GM23338 (cell line): ENCODE measurements at regions not wholly inside any gene's neighbourhood (a gene's known extent, or its start where the extent isn't known, plus 50 kb on each side); places are given as distances from the start of the nearest gene placed in this dataset.

Source experiments
- ATAC-seq: fragments of 200-7000 bp; cut with Tn5 transposase; 3 replicates; pipeline ENCODE4 v1.9.1; 2020
- DNase-seq: peaks from one replicate; pipeline ENCODE4 v3.0.0-alpha.2; 2015; ENCODE audit warnings: low spot score
- H2AFZ ChIP-seq: fragments of 200-600 bp; sonication (generic); 2 replicates; pipeline ENCODE4 v1.8.0; 2016; ENCODE audit warnings: antibody characterized with exemption, mild to moderate bottlenecking, moderate library complexity
- H3F3A ChIP-seq: fragments of 200-600 bp; sonication (generic); replicated peaks from 2 replicates; pipeline ENCODE4 v1.8.0; 2017; ENCODE audit warnings: antibody characterized with exemption, mixed run types, low read depth
- H3K27ac ChIP-seq: fragments of 200-600 bp; sonication (generic); 2 replicates; pipeline ENCODE4 v1.6.1; 2016; ENCODE audit warnings: low read depth
- H3K27me3 ChIP-seq: fragments of 200-600 bp; sonication (generic); 2 replicates; pipeline ENCODE4 v1.8.0; 2016; ENCODE audit warnings: mild to moderate bottlenecking, mixed run types, moderate library complexity; ENCODE audit not compliant: insufficient read depth
- H3K36me3 ChIP-seq: fragments of 200-600 bp; sonication (generic); 2 replicates; pipeline ENCODE4 v1.8.0; 2016; ENCODE audit warnings: mild to moderate bottlenecking; ENCODE audit not compliant: insufficient read depth
- H3K4me1 ChIP-seq: fragments of 200-600 bp; sonication (generic); 2 replicates; pipeline ENCODE4 v1.8.0; 2016; ENCODE audit warnings: mild to moderate bottlenecking, moderate library complexity; ENCODE audit not compliant: insufficient read depth
- H3K4me2 ChIP-seq: fragments of 200-600 bp; sonication (generic); 2 replicates; pipeline ENCODE4 v1.7.1; 2017; ENCODE audit warnings: mixed run types
- H3K4me3 ChIP-seq: fragments of 200-600 bp; sonication (generic); 2 replicates; pipeline ENCODE4 v1.6.1; 2016; ENCODE audit warnings: mixed run types
- H3K79me2 ChIP-seq: fragments of 200-600 bp; sonication (generic); replicated peaks from 2 replicates; pipeline ENCODE4 v1.8.0; 2017; ENCODE audit warnings: mild to moderate bottlenecking; ENCODE audit not compliant: insufficient read depth
- H3K9me2 ChIP-seq: fragments of 200-600 bp; sonication (generic); 2 replicates; pipeline ENCODE4 v1.8.0; 2017; ENCODE audit not compliant: insufficient read depth
- H4K20me1 ChIP-seq: fragments of 200-600 bp; sonication (generic); replicated peaks from 2 replicates; pipeline ENCODE4 v1.8.0; 2017; ENCODE audit warnings: mild to moderate bottlenecking; ENCODE audit not compliant: insufficient read depth
- H3K27ac Mint-ChIP-seq: 2 replicates; pipeline ENCODE4 v1.8.0; 2020; ENCODE audit warnings: inconsistent platforms, mild to moderate bottlenecking, moderate library complexity, mixed read lengths
- H3K27me3 Mint-ChIP-seq: 3 replicates; pipeline ENCODE4 v1.8.0; 2022; ENCODE audit warnings: low read depth, mild to moderate bottlenecking, moderate library complexity, mixed read lengths, inconsistent platforms; ENCODE audit not compliant: insufficient read depth, poor library complexity
- H3K36me3 Mint-ChIP-seq: 3 replicates; pipeline ENCODE4 v1.8.0; 2021; ENCODE audit warnings: low read depth, mild to moderate bottlenecking, inconsistent platforms, moderate library complexity, mixed read lengths
- H3K4me1 Mint-ChIP-seq: 3 replicates; pipeline ENCODE4 v1.8.0; 2020; ENCODE audit warnings: mild to moderate bottlenecking, inconsistent platforms, mixed read lengths
- H3K4me3 Mint-ChIP-seq: 3 replicates; pipeline ENCODE4 v1.8.0; 2021; ENCODE audit warnings: moderate library complexity, mild to moderate bottlenecking, inconsistent platforms, mixed read lengths
- H3K9me3 Mint-ChIP-seq: 3 replicates; pipeline ENCODE4 v1.8.0; 2020; ENCODE audit warnings: moderate library complexity, mild to moderate bottlenecking, inconsistent platforms, mixed read lengths
- EZH2 ChIP-seq: fragments of 200-600 bp; sonication (generic); IDR thresholded peaks from one replicate; pipeline ENCODE4 v1.8.0; 2017; ENCODE audit warnings: antibody characterized with exemption, mild to moderate bottlenecking, low read depth; ENCODE audit not compliant: unreplicated experiment
- EZH2phosphoT487 ChIP-seq: fragments of 200-600 bp; sonication (generic); IDR thresholded peaks from one replicate; pipeline ENCODE4 v1.8.1; 2018; ENCODE audit warnings: antibody characterized with exemption; ENCODE audit not compliant: unreplicated experiment
- STAT1 ChIP-seq: IDR thresholded peaks from one replicate; pipeline ENCODE4 v1.6.1; 2016; ENCODE audit warnings: antibody characterized with exemption; ENCODE audit not compliant: unreplicated experiment
- ZNF114 ChIP-seq: fragments of 250-450 bp; sonication (Bioruptor Pico); IDR thresholded peaks from 2 replicates; pipeline ENCODE4 v1.5.0; 2020; ENCODE audit warnings: mild to moderate bottlenecking, moderate library complexity
- ZNF331 ChIP-seq: fragments of 250-450 bp; sonication (Bioruptor Pico); IDR thresholded peaks from 2 replicates; pipeline ENCODE4 v1.5.0; 2020; ENCODE audit warnings: low read depth, mild to moderate bottlenecking, moderate library complexity
- TF ChIP-seq, protein P1 (sequence below): IDR thresholded peaks from 2 replicates; pipeline ENCODE4 v1.6.1; 2016; ENCODE audit warnings: antibody characterized with exemption
- TF ChIP-seq, protein P2 (sequence below), 2 experiments: fragments of 200-600 bp in 1 of 2; sonication (generic) in 1 of 2; conservative IDR thresholded peaks; 2 replicates each; pipeline versions ENCODE4 v1.5.1 to v1.6.1; 2016 to 2017; ENCODE audit warnings: antibody characterized with exemption in 2 of 2, low read depth in 2 of 2, mild to moderate bottlenecking in 2 of 2, moderate library complexity in 1 of 2

DNA sequence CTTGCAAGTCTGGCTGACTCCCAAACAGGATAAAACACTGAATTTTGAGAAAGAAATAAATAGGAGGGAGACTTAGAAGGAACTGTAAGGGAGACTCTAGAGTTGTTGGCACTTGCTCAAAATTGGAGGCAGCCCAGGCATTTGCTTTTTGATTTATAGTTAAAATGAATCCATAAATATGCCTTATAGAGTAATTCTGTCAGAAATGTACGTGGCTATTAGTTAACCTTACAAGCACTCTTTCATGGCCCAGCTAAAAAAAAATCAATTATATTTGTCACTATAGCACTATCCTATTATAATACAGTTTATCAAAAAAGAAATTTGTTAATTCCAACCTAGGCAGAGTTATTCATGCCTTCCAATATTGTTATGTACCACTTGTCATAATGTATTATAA, 1000.0 kb upstream of the CHORDC1 start (continued):
- TF ChIP-seq, protein P1, sequence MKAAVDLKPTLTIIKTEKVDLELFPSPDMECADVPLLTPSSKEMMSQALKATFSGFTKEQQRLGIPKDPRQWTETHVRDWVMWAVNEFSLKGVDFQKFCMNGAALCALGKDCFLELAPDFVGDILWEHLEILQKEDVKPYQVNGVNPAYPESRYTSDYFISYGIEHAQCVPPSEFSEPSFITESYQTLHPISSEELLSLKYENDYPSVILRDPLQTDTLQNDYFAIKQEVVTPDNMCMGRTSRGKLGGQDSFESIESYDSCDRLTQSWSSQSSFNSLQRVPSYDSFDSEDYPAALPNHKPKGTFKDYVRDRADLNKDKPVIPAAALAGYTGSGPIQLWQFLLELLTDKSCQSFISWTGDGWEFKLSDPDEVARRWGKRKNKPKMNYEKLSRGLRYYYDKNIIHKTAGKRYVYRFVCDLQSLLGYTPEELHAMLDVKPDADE = no peak

DNA sequence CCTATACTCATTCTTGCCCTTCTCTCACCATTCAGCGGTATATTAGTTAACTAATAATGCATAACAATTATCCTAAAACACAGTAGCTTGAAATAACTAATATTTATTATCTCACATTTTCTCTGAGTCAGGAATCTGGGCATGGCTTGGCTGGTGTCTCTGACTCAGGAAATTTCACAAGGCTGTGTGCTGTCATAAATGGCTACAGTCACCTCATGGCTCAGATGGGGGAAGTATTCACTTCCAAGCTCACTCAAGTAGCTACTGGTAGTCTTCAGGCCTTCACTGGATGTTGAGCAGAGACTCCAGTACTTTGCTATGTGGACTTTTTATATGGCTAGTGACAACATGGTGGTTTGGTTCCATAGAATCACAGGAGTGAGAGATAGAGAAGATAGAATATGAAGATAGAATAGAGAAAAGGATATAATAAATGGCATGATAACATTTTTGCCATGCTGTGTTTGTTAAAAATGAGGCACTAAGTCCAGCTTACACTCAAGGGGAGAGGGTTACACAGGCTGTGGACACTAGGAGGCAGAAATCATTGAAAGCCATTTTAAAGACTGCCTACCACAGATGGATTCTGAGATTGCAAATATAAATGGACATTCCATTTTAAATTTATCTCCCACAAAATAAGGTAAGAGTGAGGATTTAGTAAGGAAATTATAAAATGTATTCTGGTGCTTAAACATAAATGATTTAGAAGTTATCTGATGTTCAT, 997.8 kb upstream of the CHORDC1 start:
- H3K9me2 ChIP-seq = no peaks in the 10 kb centered on the region; the same call in 1 of the 2 replicates
- no peaks in the 10 kb centered on the region for H3K36me3 ChIP-seq
- no peaks in the 10 kb centered on the region for H3F3A ChIP-seq
- no peak for DNase-seq
- TF ChIP-seq, protein P2, sequence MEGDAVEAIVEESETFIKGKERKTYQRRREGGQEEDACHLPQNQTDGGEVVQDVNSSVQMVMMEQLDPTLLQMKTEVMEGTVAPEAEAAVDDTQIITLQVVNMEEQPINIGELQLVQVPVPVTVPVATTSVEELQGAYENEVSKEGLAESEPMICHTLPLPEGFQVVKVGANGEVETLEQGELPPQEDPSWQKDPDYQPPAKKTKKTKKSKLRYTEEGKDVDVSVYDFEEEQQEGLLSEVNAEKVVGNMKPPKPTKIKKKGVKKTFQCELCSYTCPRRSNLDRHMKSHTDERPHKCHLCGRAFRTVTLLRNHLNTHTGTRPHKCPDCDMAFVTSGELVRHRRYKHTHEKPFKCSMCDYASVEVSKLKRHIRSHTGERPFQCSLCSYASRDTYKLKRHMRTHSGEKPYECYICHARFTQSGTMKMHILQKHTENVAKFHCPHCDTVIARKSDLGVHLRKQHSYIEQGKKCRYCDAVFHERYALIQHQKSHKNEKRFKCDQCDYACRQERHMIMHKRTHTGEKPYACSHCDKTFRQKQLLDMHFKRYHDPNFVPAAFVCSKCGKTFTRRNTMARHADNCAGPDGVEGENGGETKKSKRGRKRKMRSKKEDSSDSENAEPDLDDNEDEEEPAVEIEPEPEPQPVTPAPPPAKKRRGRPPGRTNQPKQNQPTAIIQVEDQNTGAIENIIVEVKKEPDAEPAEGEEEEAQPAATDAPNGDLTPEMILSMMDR (conservative IDR thresholded peaks at IDR 0.05; ENCODE audit: low read depth in 2 of 2) = peak; percentile 28 to 31
- TF ChIP-seq EZH2 = no peak
- no peak for TF ChIP-seq ZNF331 (CRISPR knock-in tag)
- no peak for TF ChIP-seq EZH2phosphoT487
- no peak overlapping the region for H3K27ac Mint-ChIP-seq
- peaks cover 4% of the 10 kb centered on the region; the same call in 1 of the 3 replicates for H3K36me3 Mint-ChIP-seq
- H3K79me2 ChIP-seq = no peaks in the 10 kb centered on the region
- no peaks in the 10 kb centered on the region for H3K4me1 Mint-ChIP-seq
- no peaks in the 10 kb centered on the region for H4K20me1 ChIP-seq
- peaks cover 7% of the 10 kb centered on the region; the same call in 2 of the 3 replicates for H3K9me3 Mint-ChIP-seq
- no peak overlapping the region for H3K4me3 ChIP-seq
- ATAC-seq = no peak
- no peaks in the 10 kb centered on the region for H3K27me3 Mint-ChIP-seq
- no peak overlapping the region for H3K27ac ChIP-seq
- H3K27me3 ChIP-seq = no peaks in the 10 kb centered on the region
- no peak overlapping the region for H2AFZ ChIP-seq
- no peak overlapping the region for H3K4me2 ChIP-seq
- H3K4me1 ChIP-seq = no peaks in the 10 kb centered on the region
- H3K4me3 Mint-ChIP-seq = no peak overlapping the region

DNA sequence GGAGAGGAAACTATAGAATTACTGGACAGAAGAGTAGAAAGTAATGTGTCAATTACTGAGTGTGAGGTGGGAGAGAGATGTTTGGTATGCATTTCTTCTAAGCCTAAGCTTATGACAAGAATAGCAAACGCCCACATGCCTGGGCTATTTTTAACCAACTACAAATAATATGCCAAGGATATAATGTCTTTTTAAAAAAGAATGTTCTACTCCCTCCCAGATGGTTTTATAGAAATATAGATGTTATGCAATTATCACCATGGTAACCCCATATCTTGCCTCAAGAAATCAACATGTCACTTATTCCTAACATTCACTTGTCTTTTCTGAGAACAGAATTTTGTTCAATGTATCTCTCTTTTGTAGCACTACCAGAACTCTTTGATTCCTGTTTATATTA, 996.7 kb upstream of the CHORDC1 start:
- ATAC-seq (no peak), DNase-seq (no peak)
- H3K36me3 Mint-ChIP-seq = no peaks in the 10 kb centered on the region; the same call in 2 of the 3 replicates
- H3K9me2 ChIP-seq = no peaks in the 10 kb centered on the region; the same call in 1 of the 2 replicates
- H3K9me3 Mint-ChIP-seq = 0 out of 3 replicates have a peak, but pooled peaks cover under 1% of the 10 kb centered on the region
- no peaks in the 10 kb centered on the region for H3K27me3 ChIP-seq
- no peak overlapping the region for H3K27ac ChIP-seq
- no peak overlapping the region for H3K4me3 Mint-ChIP-seq
- no peak overlapping the region for H3K4me2 ChIP-seq
- H3K79me2 ChIP-seq = no peaks in the 10 kb centered on the region
- TF ChIP-seq ZNF114 (CRISPR knock-in tag) = no peak
- TF ChIP-seq STAT1 = no peak
- H3K27me3 Mint-ChIP-seq = no peaks in the 10 kb centered on the region
- H2AFZ ChIP-seq = no peak overlapping the region
- no peaks in the 10 kb centered on the region for H3K4me1 Mint-ChIP-seq
- no peaks in the 10 kb centered on the region for H4K20me1 ChIP-seq
- H3K4me3 ChIP-seq = no peak overlapping the region
- H3K36me3 ChIP-seq = no peaks in the 10 kb centered on the region
- H3K27ac Mint-ChIP-seq = no peak overlapping the region
- H3K4me1 ChIP-seq = no peaks in the 10 kb centered on the region
- H3F3A ChIP-seq = no peaks in the 10 kb centered on the region
